B cell (primary cell): ENCODE measurements at regions not wholly inside any gene's neighbourhood (a gene's known extent, or its start where the extent isn't known, plus 50 kb on each side); places are given as distances from the start of the nearest gene placed in this dataset.

Experiments used
- EZH2 ChIP-seq: IDR thresholded peaks from 2 replicates; pipeline ENCODE4 v1.6.1; 2012; ENCODE audit warnings: borderline replicate concordance, low read depth, mild to moderate bottlenecking, moderate library complexity, low read length; ENCODE audit not compliant: insufficient read depth, poor library complexity, severe bottlenecking
- TF ChIP-seq, protein P1 (sequence below): fragments of 200-600 bp; IDR thresholded peaks from one replicate; pipeline ENCODE4 v1.8.0; 2022; ENCODE audit warnings: antibody characterized with exemption, mild to moderate bottlenecking

DNA sequence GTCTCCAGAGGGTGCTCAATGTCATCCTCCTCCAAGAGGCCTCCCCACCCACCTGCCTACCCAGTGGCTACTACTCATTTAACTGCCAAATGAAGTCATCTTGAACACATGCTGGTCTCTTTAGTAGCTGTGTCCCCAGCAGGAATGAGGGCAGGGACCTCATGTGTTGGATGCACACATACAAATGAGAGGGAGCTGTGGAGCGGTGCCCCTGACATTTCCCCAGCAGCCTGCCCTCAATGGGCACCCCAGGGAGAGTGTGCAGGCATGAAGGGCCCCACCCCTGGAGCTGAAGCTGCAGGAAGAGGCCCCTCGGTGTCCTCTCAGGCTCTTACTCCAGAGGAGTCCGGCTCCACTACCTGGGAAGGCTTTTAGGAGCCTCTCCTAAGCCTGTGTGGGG is 1322.7 kb downstream of the UQCRFS1 start:
- TF ChIP-seq, protein P1, sequence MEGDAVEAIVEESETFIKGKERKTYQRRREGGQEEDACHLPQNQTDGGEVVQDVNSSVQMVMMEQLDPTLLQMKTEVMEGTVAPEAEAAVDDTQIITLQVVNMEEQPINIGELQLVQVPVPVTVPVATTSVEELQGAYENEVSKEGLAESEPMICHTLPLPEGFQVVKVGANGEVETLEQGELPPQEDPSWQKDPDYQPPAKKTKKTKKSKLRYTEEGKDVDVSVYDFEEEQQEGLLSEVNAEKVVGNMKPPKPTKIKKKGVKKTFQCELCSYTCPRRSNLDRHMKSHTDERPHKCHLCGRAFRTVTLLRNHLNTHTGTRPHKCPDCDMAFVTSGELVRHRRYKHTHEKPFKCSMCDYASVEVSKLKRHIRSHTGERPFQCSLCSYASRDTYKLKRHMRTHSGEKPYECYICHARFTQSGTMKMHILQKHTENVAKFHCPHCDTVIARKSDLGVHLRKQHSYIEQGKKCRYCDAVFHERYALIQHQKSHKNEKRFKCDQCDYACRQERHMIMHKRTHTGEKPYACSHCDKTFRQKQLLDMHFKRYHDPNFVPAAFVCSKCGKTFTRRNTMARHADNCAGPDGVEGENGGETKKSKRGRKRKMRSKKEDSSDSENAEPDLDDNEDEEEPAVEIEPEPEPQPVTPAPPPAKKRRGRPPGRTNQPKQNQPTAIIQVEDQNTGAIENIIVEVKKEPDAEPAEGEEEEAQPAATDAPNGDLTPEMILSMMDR: no peak
- TF ChIP-seq EZH2: no peak
